ENCODE measurements at regions not wholly inside any gene's neighbourhood (a gene's known extent, or its start where the extent isn't known, plus 50 kb on each side); places are given as distances from the start of the nearest gene placed in this dataset.

GRCh38 chr11:119782006-119782738, 53.2 kb upstream of the NECTIN1 start:
- TF ChIP-seq POLR2A (IDR thresholded peaks at IDR 0.05; ENCODE audit: low read depth), result no peak
- TF ChIP-seq EP300 (IDR thresholded peaks at IDR 0.05), result no peak
- TF ChIP-seq CTCF (IDR thresholded peaks at IDR 0.05), result no peak
- TF ChIP-seq POLR2AphosphoS5 (IDR thresholded peaks at IDR 0.05), result no peak
- intact Hi-C loops (cut with DNase I), result no loop called here
- Histone ChIP-seq H3K27ac (replicated peaks in 1 of 4) (no peak overlapping the region), H3K9me3 (peaks cover 0 to 14% (median 0%) of the 10 kb centered on the region in 4 donors), H3K4me1 (peaks cover 0 to 19% (median 2%) of the 10 kb centered on the region in 4 donors), H3K27me3 (peaks cover 0 to 20% (median 0%) of the 10 kb centered on the region in 4 donors), H3K36me3 (no peaks in the 10 kb centered on the region), H3K4me3 (no peak overlapping the region)
- 76% methylated on average over 19 of the region's 19 CpGs for WGBS
- DNase-seq (ENCODE audit: extremely low spot score), result no peak

- H3K36me3 ChIP-seq, result no peaks in the 10 kb centered on the region
- WGBS, result 18% methylated on average over 2 of the region's 2 CpGs
- TF ChIP-seq POLR2AphosphoS5 (IDR thresholded peaks at IDR 0.05) (no peak), POLR2A (IDR thresholded peaks at IDR 0.05; ENCODE audit: low read depth) (no peak), CTCF (IDR thresholded peaks at IDR 0.05) (no peak), EP300 (IDR thresholded peaks at IDR 0.05) (no peak)
- H3K9me3 ChIP-seq, result peaks cover 0 to 14% (median 0%) of the 10 kb centered on the region in 4 donors
- H3K4me1 ChIP-seq, result peaks cover 0 to 19% (median 2%) of the 10 kb centered on the region in 4 donors
- H3K4me3 ChIP-seq, result no peak overlapping the region
- H3K27ac ChIP-seq (replicated peaks in 1 of 4), result no peak overlapping the region
- no peak for DNase-seq (ENCODE audit: extremely low spot score)
- peaks cover 0 to 26% (median 0%) of the 10 kb centered on the region in 4 donors for H3K27me3 ChIP-seq
- intact Hi-C loops (cut with DNase I), result no loop called here
Observed at GRCh38 chr11:119780222-119780953, 51.4 kb upstream of the NECTIN1 start.

- Histone ChIP-seq H3K27ac (replicated peaks in 1 of 4) (no peak overlapping the region), H3K4me3 (no peak overlapping the region), H3K27me3 (peaks cover 0 to 36% (median 0%) of the 10 kb centered on the region in 4 donors), H3K9me3 (peaks cover 0 to 12% (median 0%) of the 10 kb centered on the region in 4 donors), H3K4me1 (peaks cover 0 to 19% (median 2%) of the 10 kb centered on the region in 4 donors), H3K36me3 (no peaks in the 10 kb centered on the region)
- intact Hi-C loops (cut with DNase I), result no loop called here
- TF ChIP-seq EP300 (IDR thresholded peaks at IDR 0.05) (no peak), POLR2A (IDR thresholded peaks at IDR 0.05; ENCODE audit: low read depth) (no peak), CTCF (IDR thresholded peaks at IDR 0.05) (no peak), POLR2AphosphoS5 (IDR thresholded peaks at IDR 0.05) (no peak)
- WGBS, result 67% methylated on average over 21 of the region's 22 CpGs
- DNase-seq (ENCODE audit: extremely low spot score), result no peak
Observed at GRCh38 chr11:119779195-119780071, 50.4 kb upstream of the NECTIN1 start.
